GM12878 (cell line): ENCODE measurements at regions not wholly inside any gene's neighbourhood (a gene's known extent, or its start where the extent isn't known, plus 50 kb on each side); places are given as distances from the start of the nearest gene placed in this dataset.

Experiments used
- CBX5 ChIP-seq: sonication (generic); IDR thresholded peaks from 2 replicates; pipeline ENCODE4 v1.6.1; 2016; ENCODE audit warnings: low read depth, moderate library complexity, mild to moderate bottlenecking, inconsistent platforms
- EP300 ChIP-seq, 2 experiments: fragments of 150-350 bp in 1 of 2; IDR thresholded peaks; 2 replicates each; pipeline ENCODE4 v1.6.1; 2011 to 2012; ENCODE audit warnings: low read depth in 2 of 2, low read length in 2 of 2, borderline replicate concordance in 1 of 2, improper control_type of control experiment in 1 of 2, inconsistent platforms in 1 of 2; ENCODE audit not compliant: control insufficient read depth in 1 of 2
- EZH2 ChIP-seq: IDR thresholded peaks from 2 replicates; pipeline ENCODE4 v1.6.1; 2012; ENCODE audit warnings: low read depth, mild to moderate bottlenecking, control low read depth, inconsistent platforms, low read length, borderline replicate concordance; ENCODE audit not compliant: control insufficient read depth
- POLR2A ChIP-seq: IDR thresholded peaks from 2 replicates; pipeline ENCODE4 v1.6.1; 2011; ENCODE audit warnings: low read depth, mild to moderate bottlenecking, low read length
- SIN3A ChIP-seq: IDR thresholded peaks from 2 replicates; pipeline ENCODE4 v1.6.1; 2012; ENCODE audit warnings: low read depth, low read length, improper control_type of control experiment
- STAT3 ChIP-seq: IDR thresholded peaks from 2 replicates; pipeline ENCODE4 v1.6.1; 2011; ENCODE audit warnings: low read depth, low read length, improper control_type of control experiment
- TCF12 ChIP-seq: IDR thresholded peaks from 2 replicates; pipeline ENCODE4 v1.6.1; 2011; ENCODE audit warnings: low read depth, mild to moderate bottlenecking, low read length
- ZSCAN29 ChIP-seq: fragments of 450-650 bp; IDR thresholded peaks from 2 replicates; pipeline ENCODE4 v1.6.1; 2017; ENCODE audit warnings: mild to moderate bottlenecking, moderate library complexity
- TF ChIP-seq, protein P1 (sequence below), 3 experiments: IDR thresholded peaks in 2 of 3; conservative IDR thresholded peaks in 1 of 3; 2 replicates each; pipeline ENCODE4 v1.5.1; 2011; ENCODE audit warnings: low read depth in 3 of 3, low read length in 3 of 3, mild to moderate bottlenecking in 3 of 3, control low read depth in 2 of 3, moderate library complexity in 2 of 3, inconsistent platforms in 1 of 3, mixed read lengths in 1 of 3; ENCODE audit not compliant: control insufficient read depth in 2 of 3, insufficient read depth in 1 of 3; ENCODE audit errors: extremely low read depth in 1 of 3
- TF ChIP-seq, protein P2 (sequence below): fragments of 450-650 bp; IDR thresholded peaks from 2 replicates; pipeline ENCODE4 v1.6.1; 2018; ENCODE audit warnings: borderline replicate concordance, mild to moderate bottlenecking; ENCODE audit not compliant: partially characterized antibody
- TF ChIP-seq, protein P3 (sequence below): IDR thresholded peaks from 2 replicates; pipeline ENCODE4 v1.6.1; 2012; ENCODE audit warnings: low read depth, low read length, improper control_type of control experiment
- TF ChIP-seq, protein P4 (sequence below): fragments of 450-650 bp; IDR thresholded peaks from 2 replicates; pipeline ENCODE4 v1.6.1; 2017; ENCODE audit warnings: mild to moderate bottlenecking, moderate library complexity
- TF ChIP-seq, protein P5 (sequence below): IDR thresholded peaks from 2 replicates; pipeline ENCODE4 v1.6.1; 2012; ENCODE audit warnings: low read depth, low read length, improper control_type of control experiment

DNA sequence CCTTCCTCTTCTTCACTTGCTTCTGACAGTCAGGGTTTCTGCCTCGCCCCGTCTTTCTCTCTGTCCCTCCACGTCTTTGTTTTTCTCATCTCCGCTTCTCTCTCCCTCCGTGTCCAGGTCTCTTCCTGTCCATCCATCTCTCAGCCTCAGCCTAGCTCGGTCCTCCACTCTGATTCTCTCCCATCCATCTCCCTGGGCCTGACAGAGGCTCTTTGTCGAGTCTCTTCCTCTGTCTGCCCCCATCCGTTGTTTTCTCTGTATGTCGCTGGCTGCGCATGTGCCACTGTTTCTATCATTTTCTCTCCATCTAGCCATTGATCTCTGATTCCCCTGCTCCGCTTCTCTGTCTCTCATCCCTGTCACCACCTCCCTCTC, 328.9 kb upstream of the TBX3 start:
- TF ChIP-seq EZH2 (no peak), SIN3A (no peak), STAT3 (no peak), EP300 (IDR thresholded peaks at IDR 0.05; ENCODE audit: borderline replicate concordance in 1 of 2, control insufficient read depth in 1 of 2, low read depth in 2 of 2, low read length in 2 of 2) (no peak), TCF12 (no peak), ZSCAN29 (no peak), CBX5 (no peak), POLR2A (no peak)
- TF ChIP-seq, protein P1, sequence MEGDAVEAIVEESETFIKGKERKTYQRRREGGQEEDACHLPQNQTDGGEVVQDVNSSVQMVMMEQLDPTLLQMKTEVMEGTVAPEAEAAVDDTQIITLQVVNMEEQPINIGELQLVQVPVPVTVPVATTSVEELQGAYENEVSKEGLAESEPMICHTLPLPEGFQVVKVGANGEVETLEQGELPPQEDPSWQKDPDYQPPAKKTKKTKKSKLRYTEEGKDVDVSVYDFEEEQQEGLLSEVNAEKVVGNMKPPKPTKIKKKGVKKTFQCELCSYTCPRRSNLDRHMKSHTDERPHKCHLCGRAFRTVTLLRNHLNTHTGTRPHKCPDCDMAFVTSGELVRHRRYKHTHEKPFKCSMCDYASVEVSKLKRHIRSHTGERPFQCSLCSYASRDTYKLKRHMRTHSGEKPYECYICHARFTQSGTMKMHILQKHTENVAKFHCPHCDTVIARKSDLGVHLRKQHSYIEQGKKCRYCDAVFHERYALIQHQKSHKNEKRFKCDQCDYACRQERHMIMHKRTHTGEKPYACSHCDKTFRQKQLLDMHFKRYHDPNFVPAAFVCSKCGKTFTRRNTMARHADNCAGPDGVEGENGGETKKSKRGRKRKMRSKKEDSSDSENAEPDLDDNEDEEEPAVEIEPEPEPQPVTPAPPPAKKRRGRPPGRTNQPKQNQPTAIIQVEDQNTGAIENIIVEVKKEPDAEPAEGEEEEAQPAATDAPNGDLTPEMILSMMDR (IDR thresholded peaks at IDR 0.05 in 2 of 3, conservative IDR thresholded peaks at IDR 0.05 in 1 of 3; ENCODE audit: control insufficient read depth in 2 of 3, extremely low read depth in 1 of 3, insufficient read depth in 1 of 3, low read depth in 3 of 3, low read length in 3 of 3), result no peak
- TF ChIP-seq, protein P2, sequence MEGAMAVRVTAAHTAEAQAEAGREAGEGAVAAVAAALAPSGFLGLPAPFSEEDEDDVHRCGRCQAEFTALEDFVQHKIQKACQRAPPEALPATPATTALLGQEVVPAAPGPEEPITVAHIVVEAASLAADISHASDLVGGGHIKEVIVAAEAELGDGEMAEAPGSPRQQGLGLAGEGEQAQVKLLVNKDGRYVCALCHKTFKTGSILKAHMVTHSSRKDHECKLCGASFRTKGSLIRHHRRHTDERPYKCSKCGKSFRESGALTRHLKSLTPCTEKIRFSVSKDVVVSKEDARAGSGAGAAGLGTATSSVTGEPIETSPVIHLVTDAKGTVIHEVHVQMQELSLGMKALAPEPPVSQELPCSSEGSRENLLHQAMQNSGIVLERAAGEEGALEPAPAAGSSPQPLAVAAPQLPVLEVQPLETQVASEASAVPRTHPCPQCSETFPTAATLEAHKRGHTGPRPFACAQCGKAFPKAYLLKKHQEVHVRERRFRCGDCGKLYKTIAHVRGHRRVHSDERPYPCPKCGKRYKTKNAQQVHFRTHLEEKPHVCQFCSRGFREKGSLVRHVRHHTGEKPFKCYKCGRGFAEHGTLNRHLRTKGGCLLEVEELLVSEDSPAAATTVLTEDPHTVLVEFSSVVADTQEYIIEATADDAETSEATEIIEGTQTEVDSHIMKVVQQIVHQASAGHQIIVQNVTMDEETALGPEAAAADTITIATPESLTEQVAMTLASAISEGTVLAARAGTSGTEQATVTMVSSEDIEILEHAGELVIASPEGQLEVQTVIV, result no peak
- TF ChIP-seq, protein P3, sequence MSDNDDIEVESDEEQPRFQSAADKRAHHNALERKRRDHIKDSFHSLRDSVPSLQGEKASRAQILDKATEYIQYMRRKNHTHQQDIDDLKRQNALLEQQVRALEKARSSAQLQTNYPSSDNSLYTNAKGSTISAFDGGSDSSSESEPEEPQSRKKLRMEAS, result no peak
- TF ChIP-seq, protein P4, sequence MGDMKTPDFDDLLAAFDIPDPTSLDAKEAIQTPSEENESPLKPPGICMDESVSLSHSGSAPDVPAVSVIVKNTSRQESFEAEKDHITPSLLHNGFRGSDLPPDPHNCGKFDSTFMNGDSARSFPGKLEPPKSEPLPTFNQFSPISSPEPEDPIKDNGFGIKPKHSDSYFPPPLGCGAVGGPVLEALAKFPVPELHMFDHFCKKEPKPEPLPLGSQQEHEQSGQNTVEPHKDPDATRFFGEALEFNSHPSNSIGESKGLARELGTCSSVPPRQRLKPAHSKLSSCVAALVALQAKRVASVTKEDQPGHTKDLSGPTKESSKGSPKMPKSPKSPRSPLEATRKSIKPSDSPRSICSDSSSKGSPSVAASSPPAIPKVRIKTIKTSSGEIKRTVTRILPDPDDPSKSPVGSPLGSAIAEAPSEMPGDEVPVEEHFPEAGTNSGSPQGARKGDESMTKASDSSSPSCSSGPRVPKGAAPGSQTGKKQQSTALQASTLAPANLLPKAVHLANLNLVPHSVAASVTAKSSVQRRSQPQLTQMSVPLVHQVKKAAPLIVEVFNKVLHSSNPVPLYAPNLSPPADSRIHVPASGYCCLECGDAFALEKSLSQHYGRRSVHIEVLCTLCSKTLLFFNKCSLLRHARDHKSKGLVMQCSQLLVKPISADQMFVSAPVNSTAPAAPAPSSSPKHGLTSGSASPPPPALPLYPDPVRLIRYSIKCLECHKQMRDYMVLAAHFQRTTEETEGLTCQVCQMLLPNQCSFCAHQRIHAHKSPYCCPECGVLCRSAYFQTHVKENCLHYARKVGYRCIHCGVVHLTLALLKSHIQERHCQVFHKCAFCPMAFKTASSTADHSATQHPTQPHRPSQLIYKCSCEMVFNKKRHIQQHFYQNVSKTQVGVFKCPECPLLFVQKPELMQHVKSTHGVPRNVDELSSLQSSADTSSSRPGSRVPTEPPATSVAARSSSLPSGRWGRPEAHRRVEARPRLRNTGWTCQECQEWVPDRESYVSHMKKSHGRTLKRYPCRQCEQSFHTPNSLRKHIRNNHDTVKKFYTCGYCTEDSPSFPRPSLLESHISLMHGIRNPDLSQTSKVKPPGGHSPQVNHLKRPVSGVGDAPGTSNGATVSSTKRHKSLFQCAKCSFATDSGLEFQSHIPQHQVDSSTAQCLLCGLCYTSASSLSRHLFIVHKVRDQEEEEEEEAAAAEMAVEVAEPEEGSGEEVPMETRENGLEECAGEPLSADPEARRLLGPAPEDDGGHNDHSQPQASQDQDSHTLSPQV, result no peak
- TF ChIP-seq, protein P5, sequence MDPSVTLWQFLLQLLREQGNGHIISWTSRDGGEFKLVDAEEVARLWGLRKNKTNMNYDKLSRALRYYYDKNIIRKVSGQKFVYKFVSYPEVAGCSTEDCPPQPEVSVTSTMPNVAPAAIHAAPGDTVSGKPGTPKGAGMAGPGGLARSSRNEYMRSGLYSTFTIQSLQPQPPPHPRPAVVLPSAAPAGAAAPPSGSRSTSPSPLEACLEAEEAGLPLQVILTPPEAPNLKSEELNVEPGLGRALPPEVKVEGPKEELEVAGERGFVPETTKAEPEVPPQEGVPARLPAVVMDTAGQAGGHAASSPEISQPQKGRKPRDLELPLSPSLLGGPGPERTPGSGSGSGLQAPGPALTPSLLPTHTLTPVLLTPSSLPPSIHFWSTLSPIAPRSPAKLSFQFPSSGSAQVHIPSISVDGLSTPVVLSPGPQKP, result no peak
